NCI-H2171 (cell line): ENCODE measurements at regions not wholly inside any gene's neighbourhood (a gene's known extent, or its start where the extent isn't known, plus 50 kb on each side); places are given as distances from the start of the nearest gene placed in this dataset.

Experiments
- DNase-seq: peaks from one replicate; lab custom pipeline; 2025; lab: John Stamatoyannopoulos, UW

DNA sequence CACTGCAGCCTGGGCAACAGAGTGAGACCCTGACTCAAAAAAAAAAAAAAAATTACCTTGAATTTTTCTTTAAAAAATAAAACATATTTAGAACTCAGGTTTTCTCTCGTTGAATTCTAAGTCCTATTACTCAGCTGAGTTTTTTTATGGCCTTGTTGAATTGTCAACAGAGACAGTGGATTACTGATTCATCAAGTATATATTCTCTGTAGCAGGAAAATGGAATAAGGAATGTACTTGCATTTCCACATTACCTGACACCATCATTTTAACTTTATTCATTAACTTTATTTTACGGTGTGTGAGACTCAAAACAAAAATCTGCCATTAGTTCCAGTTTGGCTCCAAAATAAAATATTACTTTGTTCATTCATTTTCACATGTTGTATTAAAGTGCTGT, 53.8 kb upstream of the APP start:
- no peak for DNase-seq
